Nephron progenitor cell (in vitro differentiated cells): ENCODE measurements at regions not wholly inside any gene's neighbourhood (a gene's known extent, or its start where the extent isn't known, plus 50 kb on each side); places are given as distances from the start of the nearest gene placed in this dataset.

Source experiments
- DNase-seq: peaks from one replicate; pipeline ENCODE4 v3.0.0; 2021
- H3K27ac Mint-ChIP-seq: 2 replicates; pipeline ENCODE4 v1.8.0; 2021; ENCODE audit warnings: mild to moderate bottlenecking, moderate library complexity, mixed read lengths
- H3K27me3 Mint-ChIP-seq: 2 replicates; pipeline ENCODE4 v1.8.0; 2021; ENCODE audit warnings: mild to moderate bottlenecking, low read depth, mixed read lengths; ENCODE audit not compliant: poor library complexity
- H3K36me3 Mint-ChIP-seq: 2 replicates; pipeline ENCODE4 v1.8.0; 2021; ENCODE audit warnings: low read depth, mixed read lengths
- H3K4me1 Mint-ChIP-seq: 2 replicates; pipeline ENCODE4 v1.8.0; 2021; ENCODE audit warnings: mixed read lengths
- H3K4me3 Mint-ChIP-seq: 2 replicates; pipeline ENCODE4 v1.8.0; 2021; ENCODE audit warnings: mild to moderate bottlenecking, moderate library complexity, mixed read lengths
- H3K9me3 Mint-ChIP-seq: 2 replicates; pipeline ENCODE4 v1.8.0; 2021; ENCODE audit warnings: mild to moderate bottlenecking, moderate library complexity, mixed read lengths
- TF ChIP-seq, protein P1 (sequence below): fragments of 200-600 bp; sonication (generic); IDR thresholded peaks from 2 replicates; pipeline ENCODE4 v1.5.0; 2021; ENCODE audit warnings: antibody characterized with exemption

DNA sequence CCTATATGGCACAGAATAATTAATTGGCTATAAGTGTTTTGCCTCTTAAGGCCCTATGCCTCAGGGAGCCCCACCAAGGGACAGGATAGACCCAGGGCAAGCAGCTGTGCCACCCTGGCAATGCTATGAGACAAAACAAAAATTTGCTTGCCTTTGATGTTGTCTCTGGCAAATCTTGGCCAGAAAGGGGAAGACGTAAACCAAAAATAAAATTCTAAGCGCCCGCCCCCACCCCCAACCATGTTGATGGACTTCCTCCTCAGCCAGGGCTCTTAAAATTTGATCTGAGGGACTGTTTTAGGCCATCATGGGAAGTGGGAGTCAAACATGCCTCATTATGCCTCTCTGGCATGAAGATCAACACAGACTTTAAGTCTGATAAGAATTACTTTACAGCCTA is 130.5 kb upstream of the APOOL start:
- Mint-ChIP-seq H3K27me3 (no peaks in the 10 kb centered on the region), H3K27ac (no peak overlapping the region), H3K4me1 (no peaks in the 10 kb centered on the region), H3K36me3 (no peaks in the 10 kb centered on the region), H3K4me3 (no peak overlapping the region), H3K9me3 (peaks cover 31% of the 10 kb centered on the region)
- DNase-seq, result no peak
- TF ChIP-seq, protein P1, sequence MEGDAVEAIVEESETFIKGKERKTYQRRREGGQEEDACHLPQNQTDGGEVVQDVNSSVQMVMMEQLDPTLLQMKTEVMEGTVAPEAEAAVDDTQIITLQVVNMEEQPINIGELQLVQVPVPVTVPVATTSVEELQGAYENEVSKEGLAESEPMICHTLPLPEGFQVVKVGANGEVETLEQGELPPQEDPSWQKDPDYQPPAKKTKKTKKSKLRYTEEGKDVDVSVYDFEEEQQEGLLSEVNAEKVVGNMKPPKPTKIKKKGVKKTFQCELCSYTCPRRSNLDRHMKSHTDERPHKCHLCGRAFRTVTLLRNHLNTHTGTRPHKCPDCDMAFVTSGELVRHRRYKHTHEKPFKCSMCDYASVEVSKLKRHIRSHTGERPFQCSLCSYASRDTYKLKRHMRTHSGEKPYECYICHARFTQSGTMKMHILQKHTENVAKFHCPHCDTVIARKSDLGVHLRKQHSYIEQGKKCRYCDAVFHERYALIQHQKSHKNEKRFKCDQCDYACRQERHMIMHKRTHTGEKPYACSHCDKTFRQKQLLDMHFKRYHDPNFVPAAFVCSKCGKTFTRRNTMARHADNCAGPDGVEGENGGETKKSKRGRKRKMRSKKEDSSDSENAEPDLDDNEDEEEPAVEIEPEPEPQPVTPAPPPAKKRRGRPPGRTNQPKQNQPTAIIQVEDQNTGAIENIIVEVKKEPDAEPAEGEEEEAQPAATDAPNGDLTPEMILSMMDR, result no peak

DNA sequence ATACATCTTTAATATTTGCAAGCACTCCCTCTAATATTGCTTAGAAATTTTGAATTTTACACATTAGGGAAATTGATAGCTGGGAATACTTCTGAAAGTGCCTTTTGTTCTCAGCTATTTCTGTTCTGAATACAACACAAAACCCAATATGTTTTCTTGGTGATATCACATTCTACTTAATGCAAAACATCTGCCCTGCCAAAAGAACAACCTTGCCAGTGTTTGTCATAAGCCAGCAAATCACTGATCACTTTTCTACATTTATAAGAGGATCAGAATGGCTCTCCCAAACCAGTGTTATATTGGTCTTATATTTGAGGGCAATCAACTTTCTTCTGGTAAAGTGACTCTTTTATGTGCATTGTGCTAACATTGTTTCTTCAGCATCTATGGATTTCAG is 126.8 kb upstream of the APOOL start:
- Mint-ChIP-seq H3K9me3 (peaks cover 23% of the 10 kb centered on the region), H3K4me1 (no peaks in the 10 kb centered on the region), H3K27me3 (no peaks in the 10 kb centered on the region), H3K4me3 (no peak overlapping the region), H3K27ac (no peak overlapping the region), H3K36me3 (no peaks in the 10 kb centered on the region)
- TF ChIP-seq, protein P1, result no peak
- DNase-seq, result no peak

DNA sequence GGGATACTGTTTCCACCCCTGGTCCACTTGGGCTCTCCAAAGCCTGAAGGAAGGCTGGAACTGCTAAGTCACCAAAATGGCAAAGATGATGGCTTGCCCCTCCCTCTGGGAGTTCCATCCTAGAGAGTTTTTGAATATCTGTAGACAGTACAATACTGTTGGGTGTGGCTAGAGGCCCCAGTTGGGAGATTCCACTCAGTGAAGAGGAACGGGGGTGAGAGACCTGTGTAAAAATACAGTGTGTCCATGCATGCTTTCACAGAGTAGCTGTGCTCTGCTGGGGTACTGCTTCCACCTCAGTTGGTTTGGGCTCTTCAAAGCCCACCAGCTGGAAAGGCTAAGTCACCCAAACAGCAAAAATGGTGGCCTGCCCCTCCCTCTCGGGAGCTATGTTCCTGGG is 109.8 kb upstream of the APOOL start:
- Mint-ChIP-seq H3K4me3 (no peak overlapping the region), H3K4me1 (no peaks in the 10 kb centered on the region), H3K36me3 (no peaks in the 10 kb centered on the region), H3K27me3 (no peaks in the 10 kb centered on the region), H3K27ac (no peak overlapping the region), H3K9me3 (peaks cover 18% of the 10 kb centered on the region)
- TF ChIP-seq, protein P1, result no peak
- no peak for DNase-seq

DNA sequence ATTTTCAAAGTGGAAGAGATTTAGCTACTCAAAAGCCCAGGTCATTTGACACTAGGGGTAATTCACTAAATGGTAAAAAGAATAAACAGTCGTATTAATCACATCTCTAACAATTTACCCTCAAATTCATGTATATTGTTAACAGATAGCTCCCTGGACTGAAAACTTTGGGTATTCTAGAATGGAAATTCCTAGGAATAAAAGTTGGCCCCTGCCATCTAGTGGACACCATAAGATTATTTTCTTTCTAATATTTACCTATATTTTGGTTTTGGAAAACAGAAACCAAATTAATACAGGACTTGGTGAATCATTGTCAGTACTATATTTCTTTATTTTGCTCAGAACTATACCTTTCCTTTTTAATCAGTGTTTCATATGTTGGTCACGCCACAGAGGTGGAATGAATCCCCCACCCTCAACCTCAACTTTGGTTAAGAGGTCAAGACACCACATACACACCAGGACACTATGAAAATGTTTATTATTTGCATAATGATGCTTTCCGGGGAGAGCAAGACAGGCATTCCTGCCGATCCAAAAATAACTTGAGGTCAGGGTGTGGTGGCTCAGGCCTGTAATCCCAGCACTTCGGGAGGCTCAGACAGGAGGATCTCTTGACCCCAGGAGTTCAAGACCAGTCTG is 96.2 kb upstream of the APOOL start:
- no peak overlapping the region for H3K4me3 Mint-ChIP-seq
- H3K27ac Mint-ChIP-seq, result no peak overlapping the region
- no peaks in the 10 kb centered on the region for H3K4me1 Mint-ChIP-seq
- TF ChIP-seq, protein P1, result peak; percentile 27
- no peaks in the 10 kb centered on the region for H3K27me3 Mint-ChIP-seq
- no peak for DNase-seq
- H3K36me3 Mint-ChIP-seq, result no peaks in the 10 kb centered on the region
- peaks cover 18% of the 10 kb centered on the region for H3K9me3 Mint-ChIP-seq

DNA sequence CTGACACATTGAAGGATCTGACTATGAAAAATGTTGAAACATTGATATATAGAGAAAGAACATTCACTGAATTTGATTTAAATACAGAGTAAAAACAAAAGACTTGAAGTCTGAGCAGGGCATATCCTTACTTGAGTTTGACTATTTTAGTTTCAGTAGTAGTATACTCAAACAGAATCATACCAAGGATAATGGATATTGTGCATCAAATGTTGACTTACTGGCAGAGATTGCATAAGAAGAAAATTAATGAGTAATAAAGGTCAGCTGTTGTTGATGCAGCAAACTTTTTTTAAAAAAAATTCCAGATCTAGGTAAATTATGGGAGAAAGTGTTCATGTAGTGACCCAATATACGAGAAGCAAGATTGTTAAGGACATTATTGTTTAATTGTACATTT is 94.5 kb upstream of the APOOL start:
- Mint-ChIP-seq H3K27me3 (no peaks in the 10 kb centered on the region), H3K27ac (no peak overlapping the region), H3K4me3 (no peak overlapping the region), H3K4me1 (no peaks in the 10 kb centered on the region), H3K9me3 (peaks cover 6% of the 10 kb centered on the region), H3K36me3 (no peaks in the 10 kb centered on the region)
- DNase-seq, result no peak
- TF ChIP-seq, protein P1, result no peak

DNA sequence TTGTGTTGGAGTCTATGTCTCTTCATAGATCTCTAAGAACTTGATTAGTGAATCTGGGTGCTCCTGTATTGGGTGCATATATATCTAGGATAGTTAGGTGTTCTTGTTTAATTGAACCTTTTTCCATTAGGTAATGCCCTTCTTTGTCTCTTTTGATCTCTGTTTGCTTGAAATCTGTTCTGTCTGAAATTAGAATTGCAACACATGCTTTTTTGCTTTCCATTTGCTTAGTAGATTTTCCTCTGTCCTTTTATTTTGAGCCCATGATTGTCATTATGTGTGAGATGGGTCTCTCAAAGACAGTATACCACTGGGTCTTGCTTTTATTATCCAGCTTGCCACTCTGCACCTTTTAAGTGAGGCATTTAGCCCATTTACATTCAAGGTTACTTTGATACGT is 79.1 kb upstream of the APOOL start:
- no peak overlapping the region for H3K27ac Mint-ChIP-seq
- H3K4me1 Mint-ChIP-seq, result no peaks in the 10 kb centered on the region
- H3K36me3 Mint-ChIP-seq, result no peaks in the 10 kb centered on the region
- peaks cover 67% of the 10 kb centered on the region for H3K9me3 Mint-ChIP-seq
- no peak overlapping the region for H3K4me3 Mint-ChIP-seq
- no peak for DNase-seq
- TF ChIP-seq, protein P1, result no peak
- H3K27me3 Mint-ChIP-seq, result no peaks in the 10 kb centered on the region
